ENCODE measurements at regions not wholly inside any gene's neighbourhood (a gene's known extent, or its start where the extent isn't known, plus 50 kb on each side); places are given as distances from the start of the nearest gene placed in this dataset.

GRCh38 chrX:14357314-14357713, 172.0 kb upstream of the GLRA2 start:
- Mint-ChIP-seq H3K27me3 (ENCODE audit: unreplicated experiment) (no peaks in the 10 kb centered on the region), H3K36me3 (ENCODE audit: unreplicated experiment) (no peaks in the 10 kb centered on the region), H3K27ac (ENCODE audit: unreplicated experiment) (no peak overlapping the region), H3K9me3 (ENCODE audit: unreplicated experiment) (peaks cover 25% of the 10 kb centered on the region), H3K4me3 (ENCODE audit: unreplicated experiment) (no peak overlapping the region), H3K4me1 (ENCODE audit: unreplicated experiment) (no peaks in the 10 kb centered on the region)
- no peak for DNase-seq (ENCODE audit: extremely low spot score, unreplicated experiment)
- TF ChIP-seq CTCF (IDR thresholded peaks at IDR 0.05), result no peak

GRCh38 chrX:14356401-14356800, 172.9 kb upstream of the GLRA2 start:
- H3K27ac Mint-ChIP-seq (ENCODE audit: unreplicated experiment), result no peak overlapping the region
- no peaks in the 10 kb centered on the region for H3K27me3 Mint-ChIP-seq (ENCODE audit: unreplicated experiment)
- H3K9me3 Mint-ChIP-seq (ENCODE audit: unreplicated experiment), result peaks cover 27% of the 10 kb centered on the region
- no peaks in the 10 kb centered on the region for H3K4me1 Mint-ChIP-seq (ENCODE audit: unreplicated experiment)
- no peak overlapping the region for H3K4me3 Mint-ChIP-seq (ENCODE audit: unreplicated experiment)
- TF ChIP-seq CTCF (IDR thresholded peaks at IDR 0.05), result no peak
- DNase-seq (ENCODE audit: extremely low spot score, unreplicated experiment), result no peak
- H3K36me3 Mint-ChIP-seq (ENCODE audit: unreplicated experiment), result no peaks in the 10 kb centered on the region

- Mint-ChIP-seq H3K27ac (ENCODE audit: unreplicated experiment) (no peak overlapping the region), H3K27me3 (ENCODE audit: unreplicated experiment) (no peaks in the 10 kb centered on the region), H3K36me3 (ENCODE audit: unreplicated experiment) (no peaks in the 10 kb centered on the region), H3K9me3 (ENCODE audit: unreplicated experiment) (peaks cover 33% of the 10 kb centered on the region), H3K4me3 (ENCODE audit: unreplicated experiment) (no peak overlapping the region), H3K4me1 (ENCODE audit: unreplicated experiment) (no peaks in the 10 kb centered on the region)
- DNase-seq (ENCODE audit: extremely low spot score, unreplicated experiment), result no peak
- no peak for TF ChIP-seq CTCF (IDR thresholded peaks at IDR 0.05)
These were observed 173.8 kb upstream of the GLRA2 start for GRCh38 chrX:14355556-14355955.

- no peaks in the 10 kb centered on the region for H3K27me3 Mint-ChIP-seq (ENCODE audit: unreplicated experiment)
- no peak overlapping the region for H3K4me3 Mint-ChIP-seq (ENCODE audit: unreplicated experiment)
- no peak for DNase-seq (ENCODE audit: extremely low spot score, unreplicated experiment)
- no peak for TF ChIP-seq CTCF (IDR thresholded peaks at IDR 0.05)
- H3K36me3 Mint-ChIP-seq (ENCODE audit: unreplicated experiment), result no peaks in the 10 kb centered on the region
- peaks cover 40% of the 10 kb centered on the region for H3K9me3 Mint-ChIP-seq (ENCODE audit: unreplicated experiment)
- H3K4me1 Mint-ChIP-seq (ENCODE audit: unreplicated experiment), result no peaks in the 10 kb centered on the region
- no peak overlapping the region for H3K27ac Mint-ChIP-seq (ENCODE audit: unreplicated experiment)
These were observed 174.8 kb upstream of the GLRA2 start for GRCh38 chrX:14354521-14354920.

GRCh38 chrX:14352511-14352910, 176.8 kb upstream of the GLRA2 start:
- TF ChIP-seq CTCF (IDR thresholded peaks at IDR 0.05), result no peak
- Mint-ChIP-seq H3K27ac (ENCODE audit: unreplicated experiment) (no peak overlapping the region), H3K36me3 (ENCODE audit: unreplicated experiment) (no peaks in the 10 kb centered on the region), H3K27me3 (ENCODE audit: unreplicated experiment) (no peaks in the 10 kb centered on the region), H3K9me3 (ENCODE audit: unreplicated experiment) (peaks cover 44% of the 10 kb centered on the region), H3K4me3 (ENCODE audit: unreplicated experiment) (no peak overlapping the region), H3K4me1 (ENCODE audit: unreplicated experiment) (no peaks in the 10 kb centered on the region)
- no peak for DNase-seq (ENCODE audit: extremely low spot score, unreplicated experiment)

Measured in osteocyte (in vitro differentiated cells).